HK-2 (cell line): ENCODE measurements at regions not wholly inside any gene's neighbourhood (a gene's known extent, or its start where the extent isn't known, plus 50 kb on each side); places are given as distances from the start of the nearest gene placed in this dataset.
"Not testable (repeated sequence)": the region's sequence is repeated elsewhere in the genome, so short reads cannot be mapped to it uniquely, and the experiment has no call there.

Source experiments
- DNase-seq: peaks from one replicate; pipeline ENCODE4 v3.0.0-alpha.2; 2018; ENCODE audit not compliant: unreplicated experiment

- DNase-seq = no peak
These were observed 149.7 kb downstream of the TXNL1 start for GRCh38 chr18:56488739-56489138.

GRCh38 chr18:56487801-56488200 is 150.6 kb downstream of the TXNL1 start:
- no peak for DNase-seq

GRCh38 chr18:56483386-56483785 is 155.0 kb downstream of the TXNL1 start:
- no peak for DNase-seq

- not testable (repeated sequence) for DNase-seq
These were observed 155.6 kb downstream of the TXNL1 start for GRCh38 chr18:56482813-56483212.

GRCh38 chr18:56481751-56482150 is 156.6 kb downstream of the TXNL1 start:
- no peak for DNase-seq

- DNase-seq = no peak
These were observed 158.6 kb downstream of the TXNL1 start for GRCh38 chr18:56479841-56480240.

GRCh38 chr18:56475250-56475649 is 163.1 kb downstream of the TXNL1 start:
- DNase-seq = no peak

GRCh38 chr18:56473400-56474024 is 164.9 kb downstream of the TXNL1 start:
- no peak for DNase-seq

- DNase-seq = no peak
These were observed 167.7 kb downstream of the TXNL1 start for GRCh38 chr18:56470406-56471351.

GRCh38 chr18:56469582-56469981 is 168.8 kb downstream of the TXNL1 start:
- DNase-seq = no peak

GRCh38 chr18:56468396-56468795 is 170.0 kb downstream of the TXNL1 start:
- no peak for DNase-seq

- no peak for DNase-seq
These were observed 176.1 kb downstream of the TXNL1 start for GRCh38 chr18:56462276-56462675.

GRCh38 chr18:56461151-56461550 is 177.2 kb downstream of the TXNL1 start:
- DNase-seq = no peak

- DNase-seq = no peak
These were observed 177.8 kb downstream of the TXNL1 start for GRCh38 chr18:56460581-56460980.

GRCh38 chr18:56458770-56459712 is 179.4 kb downstream of the TXNL1 start:
- no peak for DNase-seq

- no peak for DNase-seq
These were observed 182.5 kb downstream of the TXNL1 start for GRCh38 chr18:56455874-56456273.

- no peak for DNase-seq
These were observed 183.3 kb downstream of the TXNL1 start for GRCh38 chr18:56455141-56455540.

GRCh38 chr18:56453631-56454030 is 184.8 kb downstream of the TXNL1 start:
- no peak for DNase-seq

GRCh38 chr18:56451188-56451587 is 187.2 kb downstream of the TXNL1 start:
- DNase-seq = no peak

- DNase-seq = no peak
These were observed 189.6 kb downstream of the TXNL1 start for GRCh38 chr18:56448751-56449150.

- no peak for DNase-seq
These were observed 193.0 kb downstream of the TXNL1 start for GRCh38 chr18:56445422-56445821.

- no peak for DNase-seq
These were observed 194.2 kb downstream of the TXNL1 start for GRCh38 chr18:56444201-56444600.
